GM12892 (cell line): ENCODE measurements at regions not wholly inside any gene's neighbourhood (a gene's known extent, or its start where the extent isn't known, plus 50 kb on each side); places are given as distances from the start of the nearest gene placed in this dataset.

ENCODE experiments used
- POLR2A ChIP-seq: IDR thresholded peaks from 2 replicates; pipeline ENCODE4 v1.6.1; 2011; ENCODE audit warnings: low read depth, low read length, control low read depth
- POLR2AphosphoS5 ChIP-seq: IDR thresholded peaks from 2 replicates; pipeline ENCODE4 v1.6.1; 2011; ENCODE audit warnings: low read depth, low read length, control low read depth
- TAF1 ChIP-seq: IDR thresholded peaks from 2 replicates; pipeline ENCODE4 v1.6.1; 2011; ENCODE audit warnings: low read depth, mild to moderate bottlenecking, control low read depth, low read length, borderline replicate concordance

GRCh38 chr14:97312910-97313309 is 515.7 kb downstream of the VRK1 start:
- TF ChIP-seq POLR2AphosphoS5, result no peak
- TF ChIP-seq POLR2A, result no peak
- no peak for TF ChIP-seq TAF1
